BJ (cell line): ENCODE measurements at regions not wholly inside any gene's neighbourhood (a gene's known extent, or its start where the extent isn't known, plus 50 kb on each side); places are given as distances from the start of the nearest gene placed in this dataset.
A peak's percentile ranks its signal among the peaks of the same experiment; 100 is the strongest.

Experiments
- CTCF ChIA-PET: fragments of 350-600 bp; formaldehyde crosslinking; extraction: SDS; loops from one replicate; lab custom pipeline; 2021; ENCODE audit warnings: antibody characterized with exemption, inconsistent platforms; lab: Yijun Ruan, JAX
- POLR2A ChIA-PET: fragments of 300-600 bp; sonication (Branson Sonifier 250); formaldehyde crosslinking; extraction: SDS; loops from one replicate; lab custom pipeline; 2021; ENCODE audit warnings: antibody characterized with exemption; lab: Charles Lee
- DNase-seq: peaks from one replicate; pipeline ENCODE4 v3.0.0-alpha.2; 2011; ENCODE audit warnings: low read depth
- H3K27me3 ChIP-seq: 2 replicates; pipeline ENCODE4 v1.6.0; 2011; ENCODE audit warnings: low read length; ENCODE audit not compliant: control insufficient read depth, insufficient read depth
- H3K36me3 ChIP-seq: 2 replicates; pipeline ENCODE4 v1.5.1; 2011; ENCODE audit warnings: low read length; ENCODE audit not compliant: control insufficient read depth, insufficient read depth
- H3K4me3 ChIP-seq: 2 replicates; pipeline ENCODE4 v1.5.1; 2011; ENCODE audit warnings: low read depth, mild to moderate bottlenecking, control low read depth, low read length
- CTCF ChIP-seq: IDR thresholded peaks from 2 replicates; pipeline ENCODE4 v1.5.1; 2011; ENCODE audit warnings: low read depth, mild to moderate bottlenecking, control low read depth, inconsistent platforms, low read length, moderate library complexity; ENCODE audit not compliant: insufficient read depth

DNA sequence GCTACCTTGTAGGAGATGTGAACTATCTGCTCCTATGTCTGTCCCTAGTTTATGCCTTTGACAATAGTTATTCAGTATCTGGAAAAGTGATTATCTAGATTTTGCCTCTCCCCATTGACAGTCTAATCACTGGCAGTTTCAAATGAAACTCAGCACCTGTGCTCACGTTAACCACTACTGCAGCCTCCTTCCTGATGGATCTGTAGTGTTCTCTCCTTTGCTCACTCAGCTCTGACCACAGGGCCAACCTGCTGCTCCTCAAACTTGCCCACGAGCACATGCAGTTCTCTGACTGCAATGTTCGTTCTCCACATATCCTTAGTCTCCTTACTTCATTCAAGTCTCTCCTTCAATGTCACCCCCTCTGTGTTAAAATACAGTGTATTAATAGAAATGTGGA lies 230.1 kb downstream of the NHLRC3 start:
- no peak for TF ChIP-seq CTCF
- H3K36me3 ChIP-seq = no peaks in the 10 kb centered on the region
- no peak overlapping the region for H3K4me3 ChIP-seq
- DNase-seq = no peak
- H3K27me3 ChIP-seq = no peaks in the 10 kb centered on the region; the same call in 1 of the 2 replicates
- POLR2A ChIA-PET = no interaction called here
- CTCF ChIA-PET = interaction anchor here (1.0 kb wide), 1 partner anchor 124 kb away, joined by 3 read pairs; no protein-coding TSS in a partner anchor

DNA sequence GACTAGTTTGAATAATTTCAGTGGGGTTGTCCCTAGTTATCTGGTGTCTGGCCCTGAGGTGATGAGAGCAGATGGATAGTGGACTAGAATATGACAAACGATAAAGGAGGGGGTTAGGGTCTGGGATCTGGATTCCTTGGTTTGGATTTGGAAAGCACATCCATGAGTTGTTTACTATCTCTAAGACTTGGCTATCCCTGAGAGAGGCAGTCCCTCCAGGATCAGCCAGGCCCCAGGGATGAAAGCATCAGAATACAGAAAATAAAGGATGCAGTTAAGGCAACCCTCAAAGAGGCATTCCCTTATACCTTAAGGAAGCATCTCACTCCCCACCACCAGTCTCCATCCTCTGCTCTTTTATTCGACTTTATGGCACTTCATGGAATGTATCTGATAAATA lies 230.7 kb downstream of the NHLRC3 start:
- no peak for DNase-seq
- Histone ChIP-seq H3K36me3 (no peaks in the 10 kb centered on the region), H3K4me3 (no peak overlapping the region), H3K27me3 (no peaks in the 10 kb centered on the region; the same call in 1 of the 2 replicates)
- no peak for TF ChIP-seq CTCF
- CTCF ChIA-PET = interaction anchor here (1.0 kb wide), 1 partner anchor 124 kb away, joined by 3 read pairs; no protein-coding TSS in a partner anchor
- POLR2A ChIA-PET = no interaction called here

GRCh38 chr13:39269411-39269810 lies 231.2 kb downstream of the NHLRC3 start:
- no peak for DNase-seq
- H3K27me3 ChIP-seq = no peaks in the 10 kb centered on the region; the same call in 1 of the 2 replicates
- no peak for TF ChIP-seq CTCF
- no peaks in the 10 kb centered on the region for H3K36me3 ChIP-seq
- ChIA-PET CTCF (interaction anchor here (1.3 kb wide), 1 partner anchor 342 kb away, joined by 4 read pairs; no protein-coding TSS in a partner anchor), POLR2A (no interaction called here)
- H3K4me3 ChIP-seq = no peak overlapping the region

DNA sequence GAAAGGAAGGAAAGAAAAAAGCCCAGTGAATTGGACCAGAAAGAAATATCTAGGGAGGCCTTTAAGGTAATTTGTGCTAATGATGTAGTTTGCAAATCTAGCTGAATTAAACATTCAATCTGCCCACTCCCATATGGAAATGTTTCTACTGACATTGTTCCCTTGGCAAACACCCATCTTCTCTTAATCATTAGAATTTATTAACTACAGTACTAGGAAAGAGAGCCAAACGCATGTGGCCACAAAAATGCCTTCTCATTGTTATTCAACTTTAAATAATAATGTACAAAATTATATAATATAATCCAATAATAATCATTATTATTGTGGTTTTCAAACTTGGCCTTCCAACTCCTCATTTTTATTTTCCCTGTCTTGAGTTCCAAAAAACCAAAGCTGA lies 234.7 kb downstream of the NHLRC3 start:
- ChIA-PET POLR2A (no interaction called here), CTCF (interaction anchor here (0.6 to 2.3 kb wide), 4 partner anchors 9 to 343 kb away, joined by 3 to 16 read pairs (median 4); no protein-coding TSS in a partner anchor)
- Histone ChIP-seq H3K36me3 (no peaks in the 10 kb centered on the region), H3K27me3 (no peaks in the 10 kb centered on the region; the same call in 1 of the 2 replicates), H3K4me3 (no peak overlapping the region)
- TF ChIP-seq CTCF = no peak
- DNase-seq = no peak

- TF ChIP-seq CTCF = peak; percentile 16; the same call in 1 of the 2 replicates
- Histone ChIP-seq H3K36me3 (no peaks in the 10 kb centered on the region), H3K27me3 (no peaks in the 10 kb centered on the region; the same call in 1 of the 2 replicates), H3K4me3 (no peak overlapping the region)
- DNase-seq = no peak
- POLR2A ChIA-PET = no interaction called here
- CTCF ChIA-PET = interaction anchor here (1.3 to 2.3 kb wide), 4 partner anchors 12 to 342 kb away, joined by 3 to 16 read pairs (median 4); partner anchors contain the start of gene LHFPL6
Observed at GRCh38 chr13:39273953-39274738, 235.9 kb downstream of the NHLRC3 start.
